K562 (cell line): ENCODE measurements at regions not wholly inside any gene's neighbourhood (a gene's known extent, or its start where the extent isn't known, plus 50 kb on each side); places are given as distances from the start of the nearest gene placed in this dataset.

Experiments
- ATAC-seq: fragments of 200-7000 bp; cut with Tn5 transposase; 3 replicates; pipeline ENCODE4 v1.9.1; 2020; ENCODE audit warnings: moderate library complexity
- BruUV-seq: library from RNA; stranded (reverse); fragments of 400-500 nt; replicated peaks from 2 replicates; lab custom pipeline; 2021; lab: Mats Ljungman, UMichigan
- CTCF ChIA-PET: fragments of 300-600 bp; formaldehyde crosslinking; extraction: SDS; loops from one replicate; lab custom pipeline; 2021; ENCODE audit warnings: low intra/inter-chr PET ratio; lab: Yijun Ruan, JAX
- POLR2A ChIA-PET: fragments of 300-600, 350-650 bp; sonication (Branson Sonifier 250); formaldehyde crosslinking; extraction: SDS; loops from one replicate; lab custom pipeline; 2021; ENCODE audit warnings: antibody characterized with exemption, inconsistent platforms; lab: Yijun Ruan, JAX
- DNase-seq, 4 experiments: peaks; one replicate each; pipeline versions ENCODE4 v3.0.0 to v3.0.0-alpha.2; 2011 to 2018; ENCODE audit warnings: low spot score in 3 of 4, mixed read lengths in 3 of 4; ENCODE audit errors: extremely low read depth in 1 of 4
- FAIRE-seq: peaks from 2 replicates; lab custom pipeline; 2011; peaks lifted over from hg19 to GRCh38; lab: Jason Lieb, UNC
- H2AFZ ChIP-seq: 2 replicates; pipeline ENCODE4 v1.6.0; 2011; ENCODE audit warnings: low read depth, low read length, control low read depth, inconsistent platforms
- H3K27ac ChIP-seq: fragments of 200-600 bp; 3 replicates; pipeline ENCODE4 v1.8.0; 2011; ENCODE audit warnings: low read depth, mild to moderate bottlenecking, control low read depth, inconsistent platforms, low read length, moderate library complexity, mixed read lengths; ENCODE audit errors: extremely low read depth
- H3K27me3 ChIP-seq, 2 experiments: fragments of 300-600 bp in 1 of 2; 2 replicates in 1 of 2; 3 replicates in 1 of 2; pipeline versions ENCODE4 v1.6.0 to v1.8.0; 2011; ENCODE audit warnings: inconsistent platforms in 2 of 2, low read length in 2 of 2, mild to moderate bottlenecking in 1 of 2, mixed read lengths in 1 of 2, moderate library complexity in 1 of 2; ENCODE audit not compliant: control insufficient read depth in 2 of 2, insufficient read depth in 2 of 2
- H3K36me3 ChIP-seq: fragments of 300-600 bp; 3 replicates; pipeline ENCODE4 v1.8.0; 2011; ENCODE audit warnings: mild to moderate bottlenecking, low read length, inconsistent platforms; ENCODE audit not compliant: control insufficient read depth, insufficient read depth
- H3K4me1 ChIP-seq, 2 experiments: fragments of 200-600 bp in 1 of 2; replicated peaks in 1 of 2; 2 replicates in 1 of 2; 3 replicates in 1 of 2; pipeline versions ENCODE4 v1.5.1 to v1.8.0; 2011; ENCODE audit warnings: inconsistent platforms in 2 of 2, low read length in 2 of 2, mild to moderate bottlenecking in 1 of 2, mixed read lengths in 1 of 2, moderate library complexity in 1 of 2; ENCODE audit not compliant: control insufficient read depth in 2 of 2, insufficient read depth in 2 of 2
- H3K4me2 ChIP-seq: 2 replicates; pipeline ENCODE4 v1.6.1; 2011; ENCODE audit warnings: low read length, control low read depth, inconsistent platforms, mixed read lengths; ENCODE audit not compliant: insufficient read depth
- H3K4me3 ChIP-seq: fragments of 200-600 bp; sonication (generic), shearing (Covaris generic); 2 replicates; pipeline ENCODE4 v1.5.1; 2016; ENCODE audit warnings: control low read depth, inconsistent platforms
- H3K79me2 ChIP-seq: fragments of 200-600 bp; 3 replicates; pipeline ENCODE4 v1.8.0; 2011; ENCODE audit warnings: low read length, inconsistent platforms; ENCODE audit not compliant: control insufficient read depth, insufficient read depth
- H3K9ac ChIP-seq, 2 experiments: 2 replicates each; pipeline versions ENCODE4 v1.6.0 to v1.6.1; 2011; ENCODE audit warnings: low read depth in 2 of 2, low read length in 2 of 2, control low read depth in 1 of 2, inconsistent platforms in 1 of 2, mild to moderate bottlenecking in 1 of 2, mixed read lengths in 1 of 2; ENCODE audit not compliant: insufficient read depth in 1 of 2
- H3K9me1 ChIP-seq: one replicate; pipeline ENCODE4 v1.6.0; 2011; ENCODE audit warnings: inconsistent platforms, mild to moderate bottlenecking, low read length, moderate library complexity; ENCODE audit not compliant: control insufficient read depth, insufficient read depth
- H3K9me3 ChIP-seq: replicated peaks from 2 replicates; pipeline ENCODE4 v1.5.1; 2011; ENCODE audit warnings: low read depth, low read length, inconsistent platforms; ENCODE audit not compliant: control insufficient read depth, insufficient read depth
- H4K20me1 ChIP-seq: replicated peaks from 2 replicates; pipeline ENCODE4 v1.6.1; 2011; ENCODE audit warnings: low read length, inconsistent platforms, mixed read lengths; ENCODE audit not compliant: control insufficient read depth, insufficient read depth
- CREB3L1 ChIP-seq: fragments of 450-650 bp; IDR thresholded peaks from 2 replicates; pipeline ENCODE4 v1.6.1; 2014; ENCODE audit warnings: low read depth, mild to moderate bottlenecking, moderate library complexity, borderline replicate concordance
- NELFE ChIP-seq: IDR thresholded peaks from 2 replicates; pipeline ENCODE4 v1.6.1; 2011; ENCODE audit warnings: mild to moderate bottlenecking; ENCODE audit not compliant: insufficient read depth, insufficient read length
- PURB ChIP-seq: sonication (generic); formaldehyde crosslinking; IDR thresholded peaks from 2 replicates; pipeline ENCODE4 v1.9.0; 2021; ENCODE audit warnings: low read depth, mild to moderate bottlenecking, missing genetic modification reagents
- ZBTB26 ChIP-seq: fragments of 450-650 bp; formaldehyde crosslinking; IDR thresholded peaks from 2 replicates; pipeline ENCODE4 v1.4.0; 2022; ENCODE audit warnings: missing genetic modification characterization
- in situ Hi-C: fragments of 300-500 bp; cut with MboI; formaldehyde crosslinking; loops from 4 replicates; pipeline ENCODE4 v1.15.0; 2018; ENCODE audit warnings: inconsistent platforms, mixed read lengths
- intact Hi-C: fragments of 100-400 bp; cut with micrococcal nuclease; formaldehyde crosslinking; loops from 2 replicates; pipeline ENCODE4 v1.14.2; 2022

- TF ChIP-seq CREB3L1 = no peak
- TF ChIP-seq ZBTB26 (CRISPR knock-in tag) = no peak
Measured at GRCh38 chr1:72526926-72527325, 244.6 kb upstream of the NEGR1 start (continued).

- intact Hi-C loops (no loop called here), in situ Hi-C loops (no loop called here)
- Histone ChIP-seq H3K27me3 (no peaks in the 10 kb centered on the region), H2AFZ (no peak overlapping the region), H3K9me1 (no peaks in the 10 kb centered on the region), H3K27ac (no peak overlapping the region), H3K4me3 (no peak overlapping the region), H3K79me2 (no peaks in the 10 kb centered on the region), H3K9me3 (no peaks in the 10 kb centered on the region), H4K20me1 (no peaks in the 10 kb centered on the region), H3K9ac (no peak overlapping the region), H3K4me2 (no peak overlapping the region), H3K36me3 (no peaks in the 10 kb centered on the region), H3K4me1 (no peaks in the 10 kb centered on the region)
- ChIA-PET CTCF (no interaction called here), POLR2A (no interaction called here)
- no TSS peak for BruUV-seq
- no peak for DNase-seq
- no peak for FAIRE-seq
- ATAC-seq = no peak
- TF ChIP-seq PURB (CRISPR knock-in tag) = no peak
- no peak for TF ChIP-seq NELFE
Measured at GRCh38 chr1:72524021-72524420, 241.7 kb upstream of the NEGR1 start.
